K562 (cell line): ENCODE measurements at regions not wholly inside any gene's neighbourhood (a gene's known extent, or its start where the extent isn't known, plus 50 kb on each side); places are given as distances from the start of the nearest gene placed in this dataset.

Source experiments
- FOXK2 ChIP-seq, 2 experiments: fragments of 450-650 bp; IDR thresholded peaks in 1 of 2; conservative IDR thresholded peaks in 1 of 2; 2 replicates each; pipeline ENCODE4 v1.6.1; 2016; ENCODE audit warnings: low read depth in 2 of 2, mild to moderate bottlenecking in 1 of 2
- FOXP4 ChIP-seq: sonication (generic); formaldehyde crosslinking; IDR thresholded peaks from 2 replicates; pipeline ENCODE4 v1.8.0; 2022; ENCODE audit warnings: mild to moderate bottlenecking, missing genetic modification reagents, borderline replicate concordance
- HDAC6 ChIP-seq: IDR thresholded peaks from 2 replicates; pipeline ENCODE4 v1.6.1; 2012; ENCODE audit warnings: low read depth, mild to moderate bottlenecking, control low read depth, inconsistent platforms, low read length, moderate library complexity
- HOMEZ ChIP-seq: fragments of 250-450 bp; sonication (Bioruptor Pico); IDR thresholded peaks from 2 replicates; pipeline ENCODE4 v1.4.0; 2020; ENCODE audit warnings: mild to moderate bottlenecking, moderate library complexity
- L3MBTL2 ChIP-seq: fragments of 450-650 bp; IDR thresholded peaks from 2 replicates; pipeline ENCODE4 v1.6.1; 2016; ENCODE audit warnings: mild to moderate bottlenecking, moderate library complexity
- NCOA2 ChIP-seq, 2 experiments: fragments of 450-650 bp; IDR thresholded peaks; 2 replicates each; pipeline ENCODE4 v1.6.1; 2018; ENCODE audit warnings: mild to moderate bottlenecking in 2 of 2, moderate library complexity in 1 of 2; ENCODE audit not compliant: partially characterized antibody in 2 of 2
- NRF1 ChIP-seq, 2 experiments: fragments of 450-650 bp; IDR thresholded peaks in 1 of 2; conservative IDR thresholded peaks in 1 of 2; 2 replicates each; pipeline ENCODE4 v1.6.1; 2014; ENCODE audit warnings: mild to moderate bottlenecking in 2 of 2
- PATZ1 ChIP-seq: fragments of 250-450 bp; sonication (Bioruptor Pico); IDR thresholded peaks from 2 replicates; pipeline ENCODE4 v1.5.0; 2020; ENCODE audit warnings: mild to moderate bottlenecking, borderline replicate concordance
- RUNX1 ChIP-seq: sonication (generic); IDR thresholded peaks from 2 replicates; pipeline ENCODE4 v1.6.1; 2016; ENCODE audit warnings: antibody characterized with exemption, low read depth
- STAT5B ChIP-seq: fragments of 250-450 bp; sonication (Bioruptor Pico); IDR thresholded peaks from 2 replicates; pipeline ENCODE4 v1.8.0; 2021; ENCODE audit warnings: mild to moderate bottlenecking, inconsistent platforms
- TAF1 ChIP-seq: IDR thresholded peaks from 2 replicates; pipeline ENCODE4 v1.6.1; 2011; ENCODE audit warnings: mild to moderate bottlenecking, low read length, moderate library complexity; ENCODE audit not compliant: insufficient read depth, control insufficient read depth, severe bottlenecking; ENCODE audit errors: extremely low read depth
- ZBTB26 ChIP-seq: fragments of 450-650 bp; formaldehyde crosslinking; IDR thresholded peaks from 2 replicates; pipeline ENCODE4 v1.4.0; 2022; ENCODE audit warnings: missing genetic modification characterization
- ZBTB49 ChIP-seq: sonication (generic); formaldehyde crosslinking; IDR thresholded peaks from 2 replicates; pipeline ENCODE4 v1.8.0; 2022; ENCODE audit warnings: missing genetic modification reagents, mild to moderate bottlenecking, borderline replicate concordance
- ZNF140 ChIP-seq: fragments of 250-450 bp; sonication (Bioruptor Pico); IDR thresholded peaks from 2 replicates; pipeline ENCODE4 v1.8.0; 2021; ENCODE audit warnings: moderate library complexity, mild to moderate bottlenecking, inconsistent platforms
- ZNF41 ChIP-seq: fragments of 250-450 bp; sonication (Bioruptor Pico); conservative IDR thresholded peaks from 2 replicates; pipeline ENCODE4 v1.4.0; 2020; ENCODE audit warnings: mild to moderate bottlenecking
- ZSCAN32 ChIP-seq: fragments of 450-650 bp; formaldehyde crosslinking; IDR thresholded peaks from 2 replicates; pipeline ENCODE4 v1.4.0; 2020; ENCODE audit warnings: mild to moderate bottlenecking, moderate library complexity

- TF ChIP-seq PATZ1 (no peak), HDAC6 (no peak), STAT5B (CRISPR knock-in tag) (no peak), ZNF41 (no peak), NRF1 (conservative IDR thresholded peaks at IDR 0.05 in 1 of 2, IDR thresholded peaks at IDR 0.05 in 1 of 2) (no peak), ZBTB49 (CRISPR knock-in tag) (no peak), FOXK2 (conservative IDR thresholded peaks at IDR 0.05 in 1 of 2, IDR thresholded peaks at IDR 0.05 in 1 of 2; ENCODE audit: low read depth in 2 of 2) (no peak), ZSCAN32 (CRISPR knock-in tag) (no peak), FOXP4 (CRISPR knock-in tag) (no peak), RUNX1 (no peak), ZNF140 (CRISPR knock-in tag) (no peak), L3MBTL2 (no peak), NCOA2 (IDR thresholded peaks at IDR 0.05; ENCODE audit: partially characterized antibody in 2 of 2) (no peak), ZBTB26 (CRISPR knock-in tag) (no peak), TAF1 (no peak), HOMEZ (no peak)
These were observed 109.4 kb upstream of the ARMC2 start (continued) for GRCh38 chr6:108738684-108739416.
